Stimulated activated CD4-positive, alpha-beta T cell treated with anti-CD3 and anti-CD28 coated beads, Interleukin-2, amount 100 ng/mL, for 24 hours (primary cell): ENCODE measurements at regions not wholly inside any gene's neighbourhood (a gene's known extent, or its start where the extent isn't known, plus 50 kb on each side); places are given as distances from the start of the nearest gene placed in this dataset.
"Not testable (repeated sequence)": the region's sequence is repeated elsewhere in the genome, so short reads cannot be mapped to it uniquely, and the experiment has no call there.

ENCODE experiments used
- DNase-seq, 2 donors: peaks; one replicate each; pipeline ENCODE4 v3.0.0-alpha.2; 2020

- no peak for DNase-seq
Observed at GRCh38 chr18:78430131-78430758, 549.4 kb upstream of the SALL3 start.

DNA sequence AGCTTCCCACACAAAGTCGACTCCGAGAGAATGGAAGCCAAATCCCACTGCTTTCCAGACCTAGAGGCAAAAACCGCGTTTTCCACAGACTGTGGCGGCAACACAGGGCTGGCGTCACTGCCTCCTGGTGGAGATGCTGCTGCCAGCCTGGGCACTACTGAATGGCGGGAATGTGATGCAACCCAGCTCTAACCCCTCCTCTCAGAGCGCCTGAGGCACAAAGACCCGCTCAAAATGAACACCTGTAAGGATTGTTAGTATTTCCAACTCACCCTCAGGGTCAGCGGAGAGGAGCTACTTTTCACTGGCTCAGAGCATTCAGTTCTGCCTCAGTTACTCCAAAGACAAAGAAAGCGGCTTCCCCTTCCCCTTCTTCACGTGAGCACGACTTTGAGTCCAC, 548.0 kb upstream of the SALL3 start:
- DNase-seq, result no peak

DNA sequence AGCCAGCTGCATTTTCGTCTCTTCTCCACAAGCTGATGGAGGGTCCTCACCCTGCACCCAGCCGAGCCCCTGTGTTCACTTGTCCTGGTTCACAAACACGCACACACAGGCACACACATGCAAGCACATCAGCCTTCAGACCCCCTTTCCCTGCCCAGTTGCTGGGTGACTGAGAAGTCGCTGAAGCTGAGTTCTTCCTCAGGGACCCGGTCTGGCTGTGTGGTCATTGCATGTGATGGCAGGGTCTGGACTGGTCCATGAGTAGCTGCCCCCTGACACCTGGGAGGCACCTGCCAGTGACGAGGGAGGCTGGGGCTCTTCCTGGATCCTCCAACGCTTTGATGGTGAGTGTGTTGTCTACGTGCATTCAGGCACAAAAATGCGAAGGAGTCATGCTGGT, 546.1 kb upstream of the SALL3 start:
- no peak for DNase-seq

DNA sequence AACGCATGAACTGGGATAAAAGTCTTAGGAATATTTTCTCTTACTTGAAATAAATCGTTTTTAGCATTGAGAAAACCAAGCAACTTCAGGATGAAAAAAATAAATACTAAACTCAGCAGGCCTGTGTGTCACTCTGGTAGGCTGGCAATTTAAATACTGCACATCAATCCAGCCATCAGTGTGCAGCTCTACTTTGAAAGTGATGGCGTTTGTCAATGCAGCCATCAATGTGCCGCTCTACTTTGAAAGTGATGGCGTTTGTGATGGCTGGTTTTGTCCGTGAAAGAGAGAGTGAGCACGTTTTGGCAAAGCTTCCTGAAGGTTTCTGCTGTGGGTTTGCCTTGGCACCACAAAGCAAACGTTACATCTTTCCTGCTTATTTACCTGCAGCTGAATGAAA, 543.5 kb upstream of the SALL3 start:
- no peak for DNase-seq

- DNase-seq, result not testable (repeated sequence)
Observed at GRCh38 chr18:78438235-78438634, 541.4 kb upstream of the SALL3 start.

- no peak for DNase-seq
Observed at GRCh38 chr18:78445880-78446279, 533.7 kb upstream of the SALL3 start.

- DNase-seq, result no peak
Observed at GRCh38 chr18:78447211-78447610, 532.4 kb upstream of the SALL3 start.

GRCh38 chr18:78448106-78448505, 531.5 kb upstream of the SALL3 start:
- DNase-seq, result no peak

DNA sequence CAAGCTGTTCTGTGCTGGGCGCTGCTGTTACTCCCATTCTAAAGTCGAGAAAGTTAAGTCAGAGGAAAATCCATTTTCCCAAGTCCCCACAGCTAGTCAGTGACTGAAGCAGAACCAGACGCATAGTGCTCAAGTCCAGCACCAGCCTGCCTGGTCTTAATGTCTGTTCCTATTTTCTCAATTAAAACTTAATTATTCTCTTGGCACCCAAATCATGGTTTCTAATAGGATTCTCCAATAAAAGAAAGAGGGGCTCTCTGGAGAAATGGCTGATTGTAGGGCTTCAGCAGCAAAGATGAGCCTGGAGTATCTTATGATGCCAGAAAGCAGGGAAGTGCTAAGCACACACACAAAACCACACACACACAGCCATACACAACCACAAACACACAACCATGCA, 531.0 kb upstream of the SALL3 start:
- DNase-seq, result no peak

- no peak for DNase-seq
Observed at GRCh38 chr18:78454221-78454620, 525.4 kb upstream of the SALL3 start.

- DNase-seq, result no peak
Observed at GRCh38 chr18:78455386-78455785, 524.2 kb upstream of the SALL3 start.

GRCh38 chr18:78457011-78457410, 522.6 kb upstream of the SALL3 start:
- DNase-seq, result no peak

DNA sequence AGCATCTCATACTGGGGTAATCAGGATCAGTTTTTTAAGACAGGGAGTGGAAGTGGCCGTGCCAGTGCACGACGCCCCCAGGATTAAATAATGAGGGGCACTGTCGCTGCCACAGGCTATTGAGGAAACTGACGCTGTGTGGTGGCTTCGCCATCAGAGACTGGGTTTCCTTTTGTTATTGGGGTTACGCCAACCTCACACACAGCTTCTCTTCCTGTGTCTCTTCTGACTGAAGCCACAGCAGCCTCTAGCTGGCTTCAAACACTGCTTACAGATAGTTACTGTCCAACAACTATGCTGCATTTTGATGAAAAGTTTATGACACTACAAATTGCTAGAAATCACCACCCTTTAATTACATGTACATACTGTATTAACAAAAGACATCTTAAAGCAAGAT, 521.9 kb upstream of the SALL3 start:
- DNase-seq, result no peak

DNA sequence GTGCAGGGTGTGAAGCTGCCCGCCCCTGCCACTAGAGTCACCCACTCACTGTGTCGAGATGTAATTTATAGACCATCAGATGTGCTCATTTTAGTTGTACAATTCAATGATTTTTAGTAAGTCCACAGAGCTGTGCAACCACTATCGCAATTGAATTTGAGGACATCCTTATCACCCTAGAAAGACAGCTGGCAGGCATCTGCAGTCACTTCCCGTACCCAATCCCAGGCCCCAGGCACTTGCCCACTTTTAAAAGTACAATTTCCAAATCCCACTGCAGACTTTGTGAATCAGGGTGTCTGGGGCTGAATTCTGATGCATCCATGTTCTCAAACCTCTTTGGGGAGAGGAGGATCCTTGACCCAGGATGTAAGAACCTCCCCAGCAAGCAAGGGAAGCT, 521.3 kb upstream of the SALL3 start:
- DNase-seq, result no peak

DNA sequence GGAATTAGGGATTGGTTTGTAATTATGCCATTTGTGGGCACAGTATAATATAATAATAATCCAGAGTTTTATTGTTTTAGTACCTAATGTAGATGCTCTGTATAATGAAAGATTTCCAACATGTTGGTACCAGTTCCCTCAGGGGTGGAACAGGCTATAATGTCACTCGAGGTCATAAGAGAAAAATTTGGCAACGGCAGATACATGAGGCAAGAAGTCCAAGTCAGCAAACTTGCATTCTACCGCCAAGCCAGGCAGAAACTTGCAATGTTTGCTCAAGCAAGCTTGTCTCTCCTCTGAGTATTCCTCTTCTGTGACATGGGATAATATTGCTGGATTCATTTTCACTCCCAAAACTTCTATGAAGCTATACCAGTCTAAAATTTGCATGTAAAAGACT, 520.0 kb upstream of the SALL3 start:
- no peak for DNase-seq

DNA sequence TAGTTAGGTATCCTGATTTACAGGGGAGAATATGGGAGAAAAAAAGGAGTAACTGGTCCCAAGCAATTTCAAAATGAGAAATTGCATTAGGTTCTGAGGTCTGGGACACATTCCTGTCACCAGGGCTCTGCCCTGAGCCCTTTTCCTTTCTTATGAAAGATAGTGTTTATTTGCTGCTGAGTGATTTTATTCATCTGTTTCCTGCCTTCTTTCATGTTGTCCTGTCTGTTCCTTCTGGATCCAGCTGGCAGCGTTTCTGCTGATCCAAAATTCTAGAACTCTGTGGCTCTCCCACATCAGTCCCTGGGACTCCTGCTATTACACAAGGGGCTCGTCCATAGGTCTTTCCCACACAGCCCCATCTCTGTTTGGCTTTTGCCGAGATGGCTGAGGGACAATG, 519.1 kb upstream of the SALL3 start:
- DNase-seq, result no peak

DNA sequence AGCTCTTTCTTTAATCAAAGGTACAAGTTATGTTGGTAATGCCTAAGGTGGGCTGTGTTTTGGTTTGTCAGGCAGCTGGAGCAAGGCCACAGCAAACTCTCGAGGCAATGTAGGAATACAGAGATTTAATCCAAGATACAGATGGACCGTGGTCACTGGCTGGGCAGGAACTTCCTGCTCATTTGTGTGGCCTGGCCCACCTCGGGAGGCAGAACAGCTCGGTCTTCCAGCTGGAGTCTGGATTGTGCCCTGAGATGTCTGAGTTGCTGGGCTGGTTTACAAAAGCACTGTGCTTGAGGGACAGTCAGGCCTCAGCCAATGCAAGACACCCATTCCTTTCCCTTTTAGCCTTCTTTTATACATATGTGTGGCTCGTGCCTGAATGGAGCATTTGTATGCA, 506.1 kb upstream of the SALL3 start:
- DNase-seq, result no peak

DNA sequence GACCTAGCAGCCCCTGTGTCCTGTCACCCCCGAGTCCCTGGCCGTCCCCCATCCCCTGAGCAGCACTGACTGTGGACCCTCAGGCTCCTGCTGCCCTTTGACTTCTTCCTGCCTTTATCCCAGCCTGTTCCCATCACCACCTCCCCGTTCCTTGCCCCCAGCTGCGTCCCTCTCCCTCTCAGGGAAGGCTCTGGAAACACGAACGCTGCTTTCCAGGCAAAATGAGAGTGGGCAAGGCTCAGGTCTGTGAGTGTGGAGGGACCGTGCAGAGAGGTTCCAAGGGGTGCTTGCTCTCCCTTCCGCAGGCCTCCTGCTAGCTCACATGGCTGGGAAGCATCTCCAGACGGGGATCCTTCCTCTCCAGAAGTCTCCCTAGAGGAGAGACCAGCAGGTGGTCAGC, 501.8 kb upstream of the SALL3 start:
- no peak for DNase-seq

- DNase-seq, result no peak
Observed at GRCh38 chr18:78479443-78479842, 500.2 kb upstream of the SALL3 start.

DNA sequence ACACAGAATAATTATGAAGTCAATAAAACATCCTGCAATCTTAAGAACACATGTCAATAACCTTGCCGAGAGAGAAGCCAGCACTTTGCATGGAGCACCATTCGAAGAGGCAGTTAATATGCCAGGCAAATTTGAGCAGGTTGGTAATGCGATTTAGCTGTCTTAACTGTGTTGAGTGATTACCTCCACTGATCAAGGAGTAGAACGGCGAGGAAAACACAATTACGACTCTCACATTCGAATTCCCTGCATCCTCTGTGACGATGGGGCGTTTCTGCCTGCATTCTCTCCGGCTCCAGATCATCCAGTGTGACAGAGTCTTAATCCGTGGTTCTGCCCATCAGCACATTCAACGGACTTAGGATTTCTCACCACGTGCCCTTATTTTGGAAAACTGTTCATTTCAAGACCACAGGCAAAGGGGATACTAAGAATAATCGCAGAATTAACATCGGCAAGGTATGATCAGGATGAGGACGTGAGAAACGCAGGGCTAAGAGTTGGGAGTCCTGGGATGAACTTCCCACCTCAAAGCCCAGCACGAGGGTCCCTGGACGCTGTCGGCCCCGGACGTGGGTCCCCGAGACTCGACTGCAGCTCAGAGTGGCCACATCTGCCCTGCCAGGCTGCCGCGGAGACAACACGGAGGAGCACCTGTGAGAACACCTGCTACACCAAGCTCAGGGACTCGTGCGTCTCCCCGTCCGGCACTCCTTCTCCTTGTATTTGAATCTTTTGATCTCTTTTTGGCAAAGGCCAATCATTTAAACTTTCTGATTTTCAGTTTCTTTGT, 499.2 kb upstream of the SALL3 start:
- no peak for DNase-seq

DNA sequence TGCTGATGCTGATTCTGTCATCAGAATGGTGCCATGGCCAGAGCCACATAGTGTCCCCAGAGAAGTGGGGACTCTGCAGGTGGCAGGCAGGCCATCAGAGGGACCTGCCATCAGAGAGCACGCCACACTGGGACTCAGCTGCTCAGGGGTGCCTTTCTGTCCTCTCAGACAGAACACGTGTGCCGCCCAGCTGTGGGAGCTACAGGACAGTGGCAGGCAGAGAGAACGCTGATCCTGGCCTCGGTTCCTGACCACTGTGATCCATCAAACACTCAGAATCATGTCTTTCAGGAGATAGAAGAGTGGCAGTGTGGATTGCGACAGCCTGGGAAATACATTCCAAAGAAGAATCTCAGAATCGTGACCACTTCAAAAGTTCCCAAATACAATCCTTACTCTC, 497.2 kb upstream of the SALL3 start:
- no peak for DNase-seq

- DNase-seq, result no peak
Observed at GRCh38 chr18:78487649-78488048, 492.0 kb upstream of the SALL3 start.

GRCh38 chr18:78492064-78492812, 487.4 kb upstream of the SALL3 start:
- DNase-seq, result no peak

DNA sequence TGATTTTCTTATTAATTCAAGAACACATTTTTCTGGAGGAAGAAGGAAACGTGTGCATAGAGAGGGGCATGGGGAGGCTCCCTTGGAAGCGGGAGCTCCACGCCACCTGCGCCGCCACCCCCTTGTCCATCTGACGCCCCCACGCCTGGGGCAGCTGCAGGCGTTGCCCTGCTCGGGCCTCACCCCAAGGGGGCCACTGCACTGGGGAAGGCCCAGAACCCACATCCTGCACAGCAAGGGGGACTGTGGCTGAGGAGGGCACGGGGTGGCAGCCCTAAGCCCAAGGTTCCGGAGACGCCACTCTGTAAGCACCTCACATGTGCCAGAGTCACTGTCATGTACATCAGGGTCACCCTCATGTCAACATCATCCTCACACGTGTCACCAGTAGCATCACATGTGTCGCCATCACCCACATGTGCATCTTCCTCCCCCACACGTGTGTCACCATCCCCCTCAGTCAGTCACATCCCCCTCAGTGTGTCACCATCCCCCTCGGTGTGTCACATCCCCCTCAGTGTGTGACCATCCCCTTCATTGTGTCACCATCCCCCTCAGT, 486.7 kb upstream of the SALL3 start:
- DNase-seq, result no peak
